ENCODE measurements at regions not wholly inside any gene's neighbourhood (a gene's known extent, or its start where the extent isn't known, plus 50 kb on each side); places are given as distances from the start of the nearest gene placed in this dataset.
A peak's percentile ranks its signal among the peaks of the same experiment; 100 is the strongest.

GRCh38 chr6:122005661-122006060 is 393.8 kb upstream of the HSF2 start:
- DNase-seq (no peak), ATAC-seq (no peak)
- TF ChIP-seq, protein P1, sequence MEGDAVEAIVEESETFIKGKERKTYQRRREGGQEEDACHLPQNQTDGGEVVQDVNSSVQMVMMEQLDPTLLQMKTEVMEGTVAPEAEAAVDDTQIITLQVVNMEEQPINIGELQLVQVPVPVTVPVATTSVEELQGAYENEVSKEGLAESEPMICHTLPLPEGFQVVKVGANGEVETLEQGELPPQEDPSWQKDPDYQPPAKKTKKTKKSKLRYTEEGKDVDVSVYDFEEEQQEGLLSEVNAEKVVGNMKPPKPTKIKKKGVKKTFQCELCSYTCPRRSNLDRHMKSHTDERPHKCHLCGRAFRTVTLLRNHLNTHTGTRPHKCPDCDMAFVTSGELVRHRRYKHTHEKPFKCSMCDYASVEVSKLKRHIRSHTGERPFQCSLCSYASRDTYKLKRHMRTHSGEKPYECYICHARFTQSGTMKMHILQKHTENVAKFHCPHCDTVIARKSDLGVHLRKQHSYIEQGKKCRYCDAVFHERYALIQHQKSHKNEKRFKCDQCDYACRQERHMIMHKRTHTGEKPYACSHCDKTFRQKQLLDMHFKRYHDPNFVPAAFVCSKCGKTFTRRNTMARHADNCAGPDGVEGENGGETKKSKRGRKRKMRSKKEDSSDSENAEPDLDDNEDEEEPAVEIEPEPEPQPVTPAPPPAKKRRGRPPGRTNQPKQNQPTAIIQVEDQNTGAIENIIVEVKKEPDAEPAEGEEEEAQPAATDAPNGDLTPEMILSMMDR (IDR thresholded peaks at IDR 0.05) = no peak
- Histone ChIP-seq H3K4me1 (peaks cover 0 to 25% (median 12%) of the 10 kb centered on the region in 9 donors), H3K9me3 (no peaks in the 10 kb centered on the region), H3K27me3 (no peaks in the 10 kb centered on the region), H3K27ac (no peak overlapping the region), H3K36me3 (no peaks in the 10 kb centered on the region), H3K4me3 (no peak overlapping the region)
- WGBS, 2 donors = 72 to 76% methylated on average over 3 of the region's 3 CpGs
- intact Hi-C loops (cut with DNase I) = loop anchor here in 2 of 10 donors (5.0 kb wide), 2 partner anchors 158 to 177 kb away; no protein-coding TSS in a partner anchor

DNA sequence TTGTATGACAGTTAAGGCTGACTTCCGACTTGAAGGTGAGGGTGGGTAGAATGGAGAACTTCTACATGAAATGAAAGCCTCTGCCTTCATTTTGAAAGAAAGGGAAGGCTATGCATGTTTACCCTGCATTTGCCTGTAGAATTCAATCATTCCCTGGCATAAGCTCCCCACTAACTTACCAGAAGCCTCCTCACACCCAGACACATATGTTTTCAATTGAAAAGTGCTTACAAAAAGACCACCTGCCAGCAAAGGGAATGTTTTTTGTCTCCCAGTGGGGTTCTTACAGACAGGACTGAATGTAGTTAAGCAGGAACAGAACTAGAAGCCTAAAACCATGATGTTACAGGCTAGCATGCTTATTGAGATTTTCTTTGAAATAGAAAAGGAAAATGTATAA is 392.1 kb upstream of the HSF2 start:
- TF ChIP-seq, protein P1 (IDR thresholded peaks at IDR 0.05) = no peak
- Histone ChIP-seq H3K4me1 (peaks cover 0 to 32% (median 12%) of the 10 kb centered on the region in 9 donors), H3K27me3 (no peaks in the 10 kb centered on the region), H3K27ac (peak overlapping the region in 6 of 10 donors; percentile 50 to 82 (median 68)), H3K9me3 (no peaks in the 10 kb centered on the region), H3K36me3 (no peaks in the 10 kb centered on the region), H3K4me3 (no peak overlapping the region)
- 39 to 54% methylated on average over 1 of the region's 1 CpG for WGBS, 2 donors
- intact Hi-C loops (cut with DNase I) = loop anchor here in 2 of 10 donors (5.0 kb wide), 2 partner anchors 160 to 175 kb away; no protein-coding TSS in a partner anchor
- DNase-seq (no peak), ATAC-seq (no peak)

DNA sequence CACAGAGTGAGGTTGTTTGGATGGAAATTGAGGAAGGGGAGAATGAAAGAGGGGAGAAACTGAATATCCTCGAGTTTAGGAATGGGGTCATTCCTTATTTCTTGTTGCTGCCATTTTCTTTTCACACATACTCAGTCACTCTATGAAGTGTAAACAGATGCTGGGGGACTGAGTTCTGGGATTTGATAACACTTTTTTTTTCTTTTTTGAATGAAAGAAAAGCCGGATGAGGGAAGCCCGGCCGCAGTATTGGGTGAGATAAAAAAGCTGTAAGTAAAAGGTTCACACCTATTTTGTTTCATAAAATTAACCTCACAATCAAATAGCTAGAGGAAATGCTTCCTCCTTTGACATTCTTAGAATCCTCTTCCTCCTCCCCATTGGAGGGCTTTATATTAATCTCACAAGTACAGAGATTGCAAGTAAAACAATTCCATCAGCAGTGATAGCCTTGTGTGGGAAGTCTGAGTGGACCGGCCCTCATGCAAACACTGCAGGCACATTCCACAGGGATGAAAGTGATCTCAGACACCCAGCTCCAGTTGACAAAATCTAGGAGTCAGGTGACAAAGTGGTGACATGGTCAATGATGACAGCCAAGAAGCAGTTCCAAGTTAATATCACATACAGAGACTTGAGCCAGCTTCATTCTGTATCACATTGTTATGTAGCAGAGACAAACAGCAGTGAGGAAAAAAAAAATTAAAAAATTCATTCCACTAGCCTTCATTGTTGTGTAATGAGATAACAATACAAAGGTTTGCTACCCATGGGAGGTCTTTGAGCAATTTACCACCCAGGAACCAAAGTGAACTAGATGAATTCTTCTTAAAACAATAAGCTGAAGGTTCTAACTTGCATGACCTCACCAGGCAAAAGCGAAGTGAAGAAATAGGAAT is 391.1 kb upstream of the HSF2 start:
- Histone ChIP-seq H3K9me3 (no peaks in the 10 kb centered on the region), H3K36me3 (no peaks in the 10 kb centered on the region), H3K4me1 (peaks cover 0 to 32% (median 12%) of the 10 kb centered on the region in 9 donors), H3K27ac (peak overlapping the region; percentile 11 to 82 (median 68)), H3K4me3 (no peak overlapping the region), H3K27me3 (no peaks in the 10 kb centered on the region)
- intact Hi-C loops (cut with DNase I) = loop anchor here in 3 of 10 donors (1.0 to 5.0 kb wide), 3 partner anchors 120 to 174 kb away; no protein-coding TSS in a partner anchor
- ATAC-seq = peak; percentile 91 to 99 (median 97)
- peak; percentile 13 to 66 for DNase-seq
- TF ChIP-seq, protein P1 (IDR thresholded peaks at IDR 0.05) = no peak
- 12 to 21% methylated on average over 6 of the region's 6 CpGs for WGBS, 2 donors

DNA sequence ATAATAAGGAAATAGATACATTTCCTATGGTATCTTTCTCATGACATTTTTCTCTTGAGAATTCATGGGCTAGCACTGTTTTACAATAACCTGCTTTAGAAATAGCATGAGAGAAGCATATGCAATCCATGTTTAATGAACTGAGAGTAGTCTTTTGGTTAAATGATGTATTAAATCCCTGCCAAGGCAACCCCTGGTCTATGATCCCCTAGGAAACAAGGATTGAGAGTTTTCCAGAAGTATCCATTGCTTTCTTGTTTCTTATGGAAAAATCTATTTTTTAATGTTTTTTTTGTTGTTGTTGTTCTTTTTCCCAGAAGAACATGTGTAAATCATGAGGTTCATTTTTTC is 390.5 kb upstream of the HSF2 start:
- Histone ChIP-seq H3K36me3 (no peaks in the 10 kb centered on the region), H3K4me1 (peaks cover 0 to 32% (median 12%) of the 10 kb centered on the region in 9 donors), H3K27me3 (no peaks in the 10 kb centered on the region), H3K4me3 (no peak overlapping the region), H3K9me3 (no peaks in the 10 kb centered on the region), H3K27ac (peak overlapping the region in 8 of 10 donors; percentile 13 to 82 (median 74))
- no peak for ATAC-seq
- DNase-seq = no peak
- intact Hi-C loops (cut with DNase I) = loop anchor here in 3 of 10 donors (1.0 to 5.0 kb wide), 3 partner anchors 119 to 173 kb away; no protein-coding TSS in a partner anchor
- TF ChIP-seq, protein P1 (IDR thresholded peaks at IDR 0.05) = no peak

Measured in heart right ventricle (tissue), 16 donors.